ENCODE measurements at regions not wholly inside any gene's neighbourhood (a gene's known extent, or its start where the extent isn't known, plus 50 kb on each side); places are given as distances from the start of the nearest gene placed in this dataset.

DNA sequence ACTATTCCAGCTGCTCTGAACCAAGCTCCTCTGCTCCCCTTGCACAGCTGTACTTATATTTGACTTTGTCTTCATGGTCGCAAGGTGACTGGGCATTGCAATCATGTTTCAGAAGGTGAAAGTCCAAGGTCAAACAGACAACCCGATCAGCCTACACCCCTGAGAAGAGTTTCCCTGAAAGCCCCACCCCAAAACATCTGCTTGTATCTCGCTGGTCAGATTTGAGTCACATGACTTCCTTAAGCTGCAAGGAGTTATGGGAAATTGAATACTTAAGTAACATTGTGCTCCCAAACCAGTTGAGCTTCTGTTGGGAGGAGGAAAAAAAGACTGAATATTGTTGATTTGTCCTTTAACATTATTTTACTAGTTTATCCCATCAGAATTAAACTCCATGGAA is 83.4 kb upstream of the FZD10 start:
- Histone ChIP-seq H3K27me3 (ENCODE audit: insufficient read depth) (no peaks in the 10 kb centered on the region), H3K4me2 (no peak overlapping the region), H3K4me3 (ENCODE audit: low read depth in 2 of 2, low read length in 1 of 2) (no peak overlapping the region), H3K9ac (no peak overlapping the region), H3K36me3 (replicated peaks in 1 of 2; ENCODE audit: control insufficient read depth in 1 of 2, insufficient read depth in 2 of 2, low read length in 1 of 2) (no peaks in the 10 kb centered on the region), H3K9me2 (no peaks in the 10 kb centered on the region), H2AFZ (ENCODE audit: low read depth) (no peak overlapping the region), H3F3A (replicated peaks; ENCODE audit: insufficient read depth) (no peaks in the 10 kb centered on the region), H3K9me3 (no peaks in the 10 kb centered on the region), H3K4me1 (ENCODE audit: control insufficient read depth in 1 of 2, insufficient read depth in 2 of 2, low read depth in 1 of 2, low read length in 1 of 2) (peaks cover 0 to under 1% of the 10 kb centered on the region in 2 experiments; a peak in 1 of 4 replicates), H3K27ac (ENCODE audit: low read depth in 2 of 2, low read length in 1 of 2) (no peak overlapping the region), H3K79me2 (ENCODE audit: insufficient read depth) (no peaks in the 10 kb centered on the region), H4K20me1 (ENCODE audit: insufficient read depth) (no peaks in the 10 kb centered on the region)
- DNase-seq = no peak
- ChIA-PET POLR2A (no interaction called here), CTCF (interaction anchor here (0.9 kb wide), 1 partner anchor 31 kb away, joined by 3 read pairs; no protein-coding TSS in a partner anchor)
- WGBS (ENCODE audit: low lambda C conversion rate) = 29% methylated on average over 3 of the region's 3 CpGs
- TF ChIP-seq SIN3A (IDR thresholded peaks at IDR 0.05; ENCODE audit: borderline replicate concordance, low read depth, low read length) (no peak), EZH2phosphoT487 (IDR thresholded peaks at IDR 0.05; ENCODE audit: borderline replicate concordance, low read depth) (no peak), FOSL2 (IDR thresholded peaks at IDR 0.05; ENCODE audit: borderline replicate concordance, low read depth) (no peak), SMC3 (IDR thresholded peaks at IDR 0.05; ENCODE audit: low read depth, low read length) (no peak), ELF1 (IDR thresholded peaks at IDR 0.05) (no peak), POLR2AphosphoS5 (IDR thresholded peaks at IDR 0.05; ENCODE audit: low read depth, low read length) (no peak), RCOR1 (IDR thresholded peaks at IDR 0.05; ENCODE audit: low read length) (no peak), MEF2A (IDR thresholded peaks at IDR 0.05; ENCODE audit: borderline replicate concordance, low read depth) (no peak), CHD2 (IDR thresholded peaks at IDR 0.05; ENCODE audit: low read length, partially characterized antibody) (no peak), JUND (IDR thresholded peaks at IDR 0.05) (no peak), GATA2 (CRISPR knock-in tag; IDR thresholded peaks at IDR 0.05) (no peak), TAF1 (IDR thresholded peaks at IDR 0.05; ENCODE audit: borderline replicate concordance, low read depth, low read length) (no peak), YY1 (IDR thresholded peaks at IDR 0.05; ENCODE audit: low read depth) (no peak), FOXJ3 (CRISPR knock-in tag; IDR thresholded peaks at IDR 0.05) (no peak), NRF1 (IDR thresholded peaks at IDR 0.05; ENCODE audit: low read depth, low read length) (no peak), RFX5 (IDR thresholded peaks at IDR 0.05; ENCODE audit: low read length) (no peak)
- TF ChIP-seq, protein P1, sequence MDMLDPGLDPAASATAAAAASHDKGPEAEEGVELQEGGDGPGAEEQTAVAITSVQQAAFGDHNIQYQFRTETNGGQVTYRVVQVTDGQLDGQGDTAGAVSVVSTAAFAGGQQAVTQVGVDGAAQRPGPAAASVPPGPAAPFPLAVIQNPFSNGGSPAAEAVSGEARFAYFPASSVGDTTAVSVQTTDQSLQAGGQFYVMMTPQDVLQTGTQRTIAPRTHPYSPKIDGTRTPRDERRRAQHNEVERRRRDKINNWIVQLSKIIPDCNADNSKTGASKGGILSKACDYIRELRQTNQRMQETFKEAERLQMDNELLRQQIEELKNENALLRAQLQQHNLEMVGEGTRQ (IDR thresholded peaks at IDR 0.05; ENCODE audit: borderline replicate concordance, low read depth, low read length) = no peak
- TF ChIP-seq, protein P2, sequence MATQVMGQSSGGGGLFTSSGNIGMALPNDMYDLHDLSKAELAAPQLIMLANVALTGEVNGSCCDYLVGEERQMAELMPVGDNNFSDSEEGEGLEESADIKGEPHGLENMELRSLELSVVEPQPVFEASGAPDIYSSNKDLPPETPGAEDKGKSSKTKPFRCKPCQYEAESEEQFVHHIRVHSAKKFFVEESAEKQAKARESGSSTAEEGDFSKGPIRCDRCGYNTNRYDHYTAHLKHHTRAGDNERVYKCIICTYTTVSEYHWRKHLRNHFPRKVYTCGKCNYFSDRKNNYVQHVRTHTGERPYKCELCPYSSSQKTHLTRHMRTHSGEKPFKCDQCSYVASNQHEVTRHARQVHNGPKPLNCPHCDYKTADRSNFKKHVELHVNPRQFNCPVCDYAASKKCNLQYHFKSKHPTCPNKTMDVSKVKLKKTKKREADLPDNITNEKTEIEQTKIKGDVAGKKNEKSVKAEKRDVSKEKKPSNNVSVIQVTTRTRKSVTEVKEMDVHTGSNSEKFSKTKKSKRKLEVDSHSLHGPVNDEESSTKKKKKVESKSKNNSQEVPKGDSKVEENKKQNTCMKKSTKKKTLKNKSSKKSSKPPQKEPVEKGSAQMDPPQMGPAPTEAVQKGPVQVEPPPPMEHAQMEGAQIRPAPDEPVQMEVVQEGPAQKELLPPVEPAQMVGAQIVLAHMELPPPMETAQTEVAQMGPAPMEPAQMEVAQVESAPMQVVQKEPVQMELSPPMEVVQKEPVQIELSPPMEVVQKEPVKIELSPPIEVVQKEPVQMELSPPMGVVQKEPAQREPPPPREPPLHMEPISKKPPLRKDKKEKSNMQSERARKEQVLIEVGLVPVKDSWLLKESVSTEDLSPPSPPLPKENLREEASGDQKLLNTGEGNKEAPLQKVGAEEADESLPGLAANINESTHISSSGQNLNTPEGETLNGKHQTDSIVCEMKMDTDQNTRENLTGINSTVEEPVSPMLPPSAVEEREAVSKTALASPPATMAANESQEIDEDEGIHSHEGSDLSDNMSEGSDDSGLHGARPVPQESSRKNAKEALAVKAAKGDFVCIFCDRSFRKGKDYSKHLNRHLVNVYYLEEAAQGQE (IDR thresholded peaks at IDR 0.05; ENCODE audit: low read depth, low read length) = no peak
- TF ChIP-seq, protein P3, sequence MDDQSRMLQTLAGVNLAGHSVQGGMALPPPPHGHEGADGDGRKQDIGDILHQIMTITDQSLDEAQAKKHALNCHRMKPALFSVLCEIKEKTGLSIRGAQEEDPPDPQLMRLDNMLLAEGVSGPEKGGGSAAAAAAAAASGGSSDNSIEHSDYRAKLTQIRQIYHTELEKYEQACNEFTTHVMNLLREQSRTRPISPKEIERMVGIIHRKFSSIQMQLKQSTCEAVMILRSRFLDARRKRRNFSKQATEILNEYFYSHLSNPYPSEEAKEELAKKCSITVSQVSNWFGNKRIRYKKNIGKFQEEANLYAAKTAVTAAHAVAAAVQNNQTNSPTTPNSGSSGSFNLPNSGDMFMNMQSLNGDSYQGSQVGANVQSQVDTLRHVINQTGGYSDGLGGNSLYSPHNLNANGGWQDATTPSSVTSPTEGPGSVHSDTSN (IDR thresholded peaks at IDR 0.05) = no peak

Measured in SK-N-SH (cell line).